OCI-LY1 (cell line): ENCODE measurements at regions not wholly inside any gene's neighbourhood (a gene's known extent, or its start where the extent isn't known, plus 50 kb on each side); places are given as distances from the start of the nearest gene placed in this dataset.

ENCODE experiments used
- CTCF ChIP-seq: fragments of 200-600 bp; sonication (generic), shearing (Covaris generic); IDR thresholded peaks from 2 replicates; pipeline ENCODE4 v1.5.1; 2017; ENCODE audit warnings: mild to moderate bottlenecking, antibody characterized with exemption, low read length, moderate library complexity, mixed read lengths
- EZH2 ChIP-seq: fragments of 200-600 bp; sonication (generic), shearing (Covaris generic); IDR thresholded peaks from 2 replicates; pipeline ENCODE4 v1.8.0; 2017; ENCODE audit warnings: borderline replicate concordance, mixed run types, mild to moderate bottlenecking, antibody characterized with exemption, low read length, moderate library complexity, mixed read lengths

DNA sequence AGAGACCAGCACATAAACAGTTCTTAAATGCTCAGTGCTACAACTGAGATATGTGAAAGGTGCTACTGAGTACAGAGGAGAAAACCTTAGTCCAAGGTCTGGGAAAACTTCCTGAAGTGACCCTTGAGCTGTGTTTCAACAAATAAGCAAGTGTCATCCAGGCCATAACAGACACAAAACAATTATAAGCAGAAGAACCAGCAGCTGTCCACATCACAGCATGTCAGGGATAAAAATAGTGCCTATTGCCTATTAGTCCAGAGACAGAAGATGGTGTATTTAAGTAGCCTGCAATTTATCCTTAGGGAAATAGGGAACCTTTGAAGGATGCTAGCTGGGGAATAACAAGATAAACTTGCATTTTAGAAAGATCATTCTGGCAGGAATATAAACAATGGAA is 237.8 kb downstream of the SPTSSA start:
- TF ChIP-seq CTCF (no peak), EZH2 (no peak)
